Activated CD8-positive, alpha-beta memory T cell treated with anti-CD3 and anti-CD28 coated beads, Interleukin-2, amount 10 ng/mL, durations not matched to agents 7 days and 5 days (primary cell): ENCODE measurements at regions not wholly inside any gene's neighbourhood (a gene's known extent, or its start where the extent isn't known, plus 50 kb on each side); places are given as distances from the start of the nearest gene placed in this dataset.

Experiments used
- ATAC-seq: fragments of 150-1000 bp; cut with Tn5 transposase; one replicate; pipeline ENCODE4 v1.10.0; 2021; ENCODE audit warnings: moderate library complexity
- CTCF ChIA-PET: fragments of 350-600 bp; sonication (Branson Sonifier 250); formaldehyde crosslinking; loops from one replicate; lab custom pipeline; 2021; ENCODE audit warnings: antibody characterized with exemption; lab: Charles Lee
- DNase-seq: peaks from one replicate; pipeline ENCODE4 v3.0.0-alpha.2; 2020
- H3K27ac Mint-ChIP-seq: one replicate; pipeline ENCODE4 v1.8.0; 2021; ENCODE audit warnings: mild to moderate bottlenecking, mixed read lengths
- H3K27me3 Mint-ChIP-seq: one replicate; pipeline ENCODE4 v1.8.0; 2021; ENCODE audit warnings: mixed read lengths
- H3K36me3 Mint-ChIP-seq: one replicate; pipeline ENCODE4 v1.8.0; 2021; ENCODE audit warnings: mild to moderate bottlenecking, mixed read lengths
- H3K4me1 Mint-ChIP-seq: one replicate; pipeline ENCODE4 v1.8.0; 2021; ENCODE audit warnings: mixed read lengths
- H3K4me3 Mint-ChIP-seq: one replicate; pipeline ENCODE4 v1.8.0; 2021; ENCODE audit warnings: mild to moderate bottlenecking, moderate library complexity, mixed read lengths
- H3K9me3 Mint-ChIP-seq: one replicate; pipeline ENCODE4 v1.8.0; 2022; ENCODE audit warnings: low read depth, mixed read lengths

DNA sequence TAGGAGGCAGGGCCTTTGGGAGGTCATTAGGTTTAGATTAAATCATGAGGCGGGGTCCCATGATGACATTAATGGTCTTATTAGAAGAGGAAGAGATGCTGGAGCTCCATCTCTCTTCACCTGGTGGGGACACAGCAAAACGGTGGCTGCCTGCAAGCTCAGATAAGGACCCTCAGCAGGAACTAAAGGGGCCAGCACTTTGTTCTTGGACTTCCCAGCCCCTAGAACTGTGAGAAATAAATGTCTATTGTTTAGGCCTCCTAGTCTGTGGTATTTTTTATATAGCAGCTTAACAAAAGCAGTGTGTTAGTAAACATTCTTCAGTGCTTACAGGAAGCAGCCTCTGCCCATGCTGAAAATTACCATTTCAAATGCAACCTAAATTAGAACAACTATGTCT is 157.6 kb downstream of the FOXA2 start:
- H3K9me3 Mint-ChIP-seq: peaks cover 9% of the 10 kb centered on the region
- DNase-seq (no peak), ATAC-seq (no peak)
- H3K4me3 Mint-ChIP-seq: no peak overlapping the region
- H3K27ac Mint-ChIP-seq: no peak overlapping the region
- H3K36me3 Mint-ChIP-seq: no peaks in the 10 kb centered on the region
- no peaks in the 10 kb centered on the region for H3K27me3 Mint-ChIP-seq
- CTCF ChIA-PET: no interaction called here
- H3K4me1 Mint-ChIP-seq: no peaks in the 10 kb centered on the region

DNA sequence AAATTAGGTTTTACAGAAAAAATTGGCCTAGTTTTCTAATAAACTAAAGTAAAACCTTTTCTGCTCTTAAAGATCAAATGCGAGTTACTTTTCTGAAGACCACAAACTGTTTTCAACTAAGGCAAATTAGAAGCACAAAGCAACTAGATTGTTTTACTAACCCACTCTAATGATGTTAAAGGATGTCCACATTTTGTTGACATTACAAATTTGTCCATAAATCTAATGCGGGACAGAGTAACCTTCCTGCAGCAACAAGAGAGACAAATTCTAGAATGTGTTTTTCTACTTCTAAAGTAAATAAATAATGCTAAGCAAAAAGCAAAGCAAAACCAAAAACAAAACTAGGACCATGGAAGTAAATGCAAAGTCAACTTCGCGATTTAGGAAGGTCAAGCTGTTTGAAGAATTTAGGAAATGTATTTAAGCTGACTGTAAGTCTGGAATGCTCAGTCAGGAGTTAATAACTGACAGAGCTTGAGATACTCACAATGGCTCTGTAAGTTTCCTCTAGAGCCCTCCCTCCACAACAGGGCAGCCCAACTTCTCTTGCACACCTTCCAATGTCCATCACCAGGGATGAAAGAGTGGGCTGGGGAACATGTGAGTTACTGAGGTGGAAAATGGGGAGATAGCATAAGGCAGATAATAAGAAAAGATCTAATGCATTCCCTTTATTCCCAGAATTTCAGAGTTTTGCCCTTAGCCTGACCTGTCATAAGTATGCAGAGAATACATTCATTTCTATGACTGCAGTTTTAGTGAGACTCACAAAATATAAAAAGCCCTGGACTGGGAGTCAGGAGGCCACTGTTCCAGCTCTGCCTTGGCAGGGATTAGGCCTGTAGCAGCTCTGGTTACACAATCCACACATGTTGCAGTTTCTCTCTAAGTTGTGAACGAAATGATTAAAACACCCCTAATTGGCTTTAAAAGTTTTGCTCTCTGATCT is 158.8 kb downstream of the FOXA2 start:
- H3K36me3 Mint-ChIP-seq: no peaks in the 10 kb centered on the region
- no peak overlapping the region for H3K4me3 Mint-ChIP-seq
- no peak overlapping the region for H3K27ac Mint-ChIP-seq
- no peaks in the 10 kb centered on the region for H3K4me1 Mint-ChIP-seq
- ATAC-seq: no peak
- CTCF ChIA-PET: no interaction called here
- peaks cover 11% of the 10 kb centered on the region for H3K9me3 Mint-ChIP-seq
- no peak for DNase-seq
- H3K27me3 Mint-ChIP-seq: no peaks in the 10 kb centered on the region

DNA sequence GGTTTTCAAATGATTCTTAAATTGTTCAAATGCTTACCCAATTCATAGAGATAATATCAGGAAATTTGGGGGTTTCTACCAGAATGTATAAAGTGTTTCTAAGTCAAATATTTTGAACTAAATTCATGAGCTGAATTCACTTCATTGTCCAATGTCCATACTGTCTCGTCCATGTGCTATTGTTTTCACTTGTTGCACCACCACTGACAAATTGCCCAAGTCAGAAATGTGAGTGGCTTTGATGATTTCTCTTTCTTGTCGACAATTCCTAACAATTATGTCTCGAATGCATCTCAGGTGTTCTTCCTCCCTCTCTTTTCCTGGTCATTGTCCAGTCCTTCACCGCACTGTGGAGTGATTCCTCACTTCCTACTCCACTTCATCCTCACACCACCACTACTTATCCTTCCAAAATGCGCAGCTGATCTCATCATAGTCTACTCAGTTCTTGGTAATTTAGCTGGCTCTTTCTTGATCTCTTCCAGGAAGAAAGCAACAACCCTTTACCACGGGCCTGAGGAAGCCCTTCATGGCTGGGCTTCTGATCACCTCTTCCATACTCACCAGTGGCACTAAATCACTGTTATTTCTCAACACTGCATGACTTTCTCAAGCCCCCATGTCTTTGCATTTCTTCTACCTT is 161.1 kb downstream of the FOXA2 start:
- H3K4me3 Mint-ChIP-seq: no peak overlapping the region
- H3K36me3 Mint-ChIP-seq: no peaks in the 10 kb centered on the region
- ATAC-seq: no peak
- peaks cover 9% of the 10 kb centered on the region for H3K9me3 Mint-ChIP-seq
- CTCF ChIA-PET: no interaction called here
- no peak for DNase-seq
- H3K27ac Mint-ChIP-seq: no peak overlapping the region
- no peaks in the 10 kb centered on the region for H3K27me3 Mint-ChIP-seq
- no peaks in the 10 kb centered on the region for H3K4me1 Mint-ChIP-seq

DNA sequence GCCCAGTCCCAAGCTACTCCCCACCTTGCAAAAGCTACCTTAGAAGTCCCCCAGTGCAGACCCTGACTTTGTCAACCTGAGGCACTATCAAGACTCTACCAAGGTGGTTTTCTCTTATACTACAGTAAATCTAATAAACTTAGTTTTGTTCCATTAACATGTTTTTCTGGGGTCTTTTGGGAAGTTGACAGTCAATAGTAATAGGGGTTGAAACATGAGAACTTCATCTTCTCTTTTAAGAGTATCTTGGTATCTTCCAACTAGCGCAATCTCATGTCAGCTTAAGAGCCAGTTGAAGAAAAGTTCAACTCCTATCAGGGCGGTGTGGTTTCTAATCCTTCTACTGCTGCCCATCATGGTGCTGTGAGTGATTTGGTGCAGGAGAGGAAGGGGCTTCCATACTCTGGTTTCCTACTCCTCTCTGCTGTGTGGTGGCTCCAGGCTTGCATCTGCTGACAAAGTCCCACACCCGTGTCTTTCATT is 164.2 kb downstream of the FOXA2 start:
- H3K27me3 Mint-ChIP-seq: no peaks in the 10 kb centered on the region
- no peak overlapping the region for H3K27ac Mint-ChIP-seq
- H3K4me1 Mint-ChIP-seq: no peaks in the 10 kb centered on the region
- CTCF ChIA-PET: no interaction called here
- H3K36me3 Mint-ChIP-seq: no peaks in the 10 kb centered on the region
- ATAC-seq: no peak
- no peak overlapping the region for H3K4me3 Mint-ChIP-seq
- peaks cover 11% of the 10 kb centered on the region for H3K9me3 Mint-ChIP-seq
- no peak for DNase-seq

DNA sequence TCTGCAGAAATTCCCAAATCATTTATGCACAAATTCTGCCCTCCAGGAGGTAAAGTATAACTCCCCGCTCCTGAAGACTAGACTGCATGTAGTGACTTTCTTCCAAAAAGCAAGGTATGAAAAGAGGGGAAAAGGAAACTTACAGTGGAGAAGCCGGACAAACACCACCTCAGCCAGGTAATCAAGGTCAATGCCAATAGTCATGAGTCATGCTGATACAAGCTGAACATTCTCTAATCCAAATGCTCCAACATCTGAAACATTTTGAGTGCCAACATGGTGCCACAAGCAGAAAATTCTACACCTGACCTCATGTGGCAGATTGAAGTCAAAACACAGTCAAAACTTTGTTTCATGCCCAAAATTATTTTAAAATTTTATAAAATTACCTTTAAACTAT is 165.6 kb downstream of the FOXA2 start:
- CTCF ChIA-PET: no interaction called here
- H3K36me3 Mint-ChIP-seq: no peaks in the 10 kb centered on the region
- no peaks in the 10 kb centered on the region for H3K4me1 Mint-ChIP-seq
- H3K9me3 Mint-ChIP-seq: peaks cover 10% of the 10 kb centered on the region
- no peak for ATAC-seq
- no peak overlapping the region for H3K4me3 Mint-ChIP-seq
- no peaks in the 10 kb centered on the region for H3K27me3 Mint-ChIP-seq
- H3K27ac Mint-ChIP-seq: no peak overlapping the region
- no peak for DNase-seq

DNA sequence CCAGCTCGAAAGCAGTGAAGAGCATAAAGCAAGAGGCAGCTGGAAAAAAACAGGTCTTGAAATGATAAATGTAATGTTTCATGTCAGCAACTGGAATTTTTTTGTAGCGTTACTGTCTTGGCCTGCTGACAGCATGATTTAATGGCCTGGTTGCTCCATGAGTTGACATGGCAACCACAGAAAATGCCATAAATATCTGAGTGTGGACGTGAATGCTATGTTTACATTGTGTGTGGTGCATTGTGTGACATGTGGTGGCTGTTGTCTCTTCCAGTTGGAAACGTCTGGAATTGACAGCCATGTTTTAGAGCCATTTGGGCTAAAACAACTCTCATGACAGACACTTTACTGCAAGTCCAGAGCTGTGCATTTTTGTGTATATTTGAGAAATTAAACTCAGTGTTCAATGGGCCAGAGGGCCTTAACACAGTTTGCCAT is 170.0 kb downstream of the FOXA2 start:
- CTCF ChIA-PET: no interaction called here
- Mint-ChIP-seq H3K9me3 (peaks cover 8% of the 10 kb centered on the region), H3K4me1 (no peaks in the 10 kb centered on the region), H3K36me3 (no peaks in the 10 kb centered on the region), H3K27me3 (no peaks in the 10 kb centered on the region), H3K4me3 (no peak overlapping the region), H3K27ac (no peak overlapping the region)
- ATAC-seq: no peak
- DNase-seq: no peak

DNA sequence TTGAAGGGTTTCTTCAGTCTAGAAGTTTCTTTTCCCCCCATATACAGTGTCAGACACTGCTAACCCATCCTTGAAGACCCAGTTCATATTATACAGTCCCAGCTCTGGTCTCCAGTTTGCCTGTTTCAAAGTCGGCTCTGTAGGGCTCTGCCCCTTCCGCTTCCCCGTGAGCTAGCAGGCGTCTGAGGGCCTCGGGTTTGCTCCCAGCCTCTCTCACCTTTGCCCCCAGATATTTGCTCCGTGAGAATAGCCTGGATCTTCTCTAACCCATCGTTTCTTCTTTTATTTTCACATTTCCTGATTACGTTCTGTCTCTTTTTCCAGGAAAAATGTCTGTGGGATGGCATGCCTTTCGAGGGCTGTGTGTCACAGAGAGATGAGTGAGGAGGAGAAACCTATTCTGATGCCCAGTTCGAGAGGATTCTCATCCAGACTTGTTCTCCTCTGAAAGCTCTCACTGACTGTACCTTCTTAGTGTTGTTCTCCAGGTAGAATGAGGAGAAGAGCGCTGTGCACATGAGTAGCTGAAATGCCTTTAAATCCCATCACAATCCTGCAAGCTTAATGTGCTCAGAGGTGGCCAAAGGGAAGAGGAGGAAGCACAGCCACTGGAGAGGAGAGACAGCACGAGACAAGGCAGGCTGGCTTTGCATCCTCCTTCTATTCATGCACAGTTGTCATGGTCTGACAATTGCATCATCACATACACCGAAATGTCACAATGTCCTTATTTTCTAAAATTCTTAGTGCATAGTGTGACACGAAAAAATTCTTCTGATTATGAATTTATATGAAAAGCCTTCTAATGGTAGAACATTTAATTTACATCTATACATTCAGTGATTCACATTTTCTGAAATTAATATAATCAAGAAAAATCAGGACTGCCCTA is 171.1 kb downstream of the FOXA2 start:
- Mint-ChIP-seq H3K4me3 (no peak overlapping the region), H3K36me3 (no peaks in the 10 kb centered on the region), H3K9me3 (peaks cover 13% of the 10 kb centered on the region), H3K4me1 (no peaks in the 10 kb centered on the region), H3K27ac (no peak overlapping the region), H3K27me3 (no peaks in the 10 kb centered on the region)
- ATAC-seq (no peak), DNase-seq (no peak)
- CTCF ChIA-PET: interaction anchor here (0.7 kb wide), 1 partner anchor 92 kb away, joined by 3 read pairs; no protein-coding TSS in a partner anchor

DNA sequence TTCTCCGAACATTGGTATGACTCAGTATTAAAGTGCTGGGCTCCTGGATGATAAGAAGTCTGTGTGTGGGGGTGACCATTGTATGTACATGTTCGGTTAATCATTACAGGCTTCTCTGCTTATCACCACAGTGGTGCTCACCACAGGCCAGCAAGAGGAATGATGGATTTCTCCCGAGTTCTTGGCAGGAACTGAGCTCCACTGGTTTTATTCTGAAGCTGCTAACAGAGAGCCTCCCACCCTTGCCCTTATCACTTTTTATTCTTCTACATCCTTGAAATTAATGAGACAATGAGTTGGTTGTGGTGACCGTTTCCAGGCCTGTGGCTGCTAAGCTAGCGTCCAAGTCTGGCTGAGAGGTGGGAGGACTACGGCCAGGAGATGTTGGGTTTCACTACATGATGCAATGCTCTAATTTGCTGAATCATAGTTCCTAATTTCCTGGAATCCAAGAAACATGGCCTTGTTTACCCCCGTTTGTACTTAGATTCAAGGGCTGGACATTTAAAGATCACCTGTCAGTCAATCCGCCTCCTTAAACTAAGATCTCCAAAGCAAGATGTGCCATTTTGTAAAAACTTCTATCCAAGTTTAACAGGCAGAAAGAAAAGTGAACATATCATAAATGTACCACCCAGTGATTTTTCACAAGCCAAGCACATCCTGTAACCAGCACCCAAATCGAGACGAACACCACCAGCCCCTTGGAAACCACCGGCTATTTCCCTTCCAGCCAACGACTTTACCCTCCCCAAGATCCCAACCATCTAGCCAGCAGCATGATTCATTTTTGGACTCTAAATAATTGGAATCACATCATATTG is 172.5 kb downstream of the FOXA2 start:
- H3K36me3 Mint-ChIP-seq: no peaks in the 10 kb centered on the region
- no peak for DNase-seq
- H3K27me3 Mint-ChIP-seq: no peaks in the 10 kb centered on the region
- ATAC-seq: no peak
- CTCF ChIA-PET: no interaction called here
- no peak overlapping the region for H3K4me3 Mint-ChIP-seq
- H3K4me1 Mint-ChIP-seq: no peaks in the 10 kb centered on the region
- no peak overlapping the region for H3K27ac Mint-ChIP-seq
- H3K9me3 Mint-ChIP-seq: peaks cover 10% of the 10 kb centered on the region

DNA sequence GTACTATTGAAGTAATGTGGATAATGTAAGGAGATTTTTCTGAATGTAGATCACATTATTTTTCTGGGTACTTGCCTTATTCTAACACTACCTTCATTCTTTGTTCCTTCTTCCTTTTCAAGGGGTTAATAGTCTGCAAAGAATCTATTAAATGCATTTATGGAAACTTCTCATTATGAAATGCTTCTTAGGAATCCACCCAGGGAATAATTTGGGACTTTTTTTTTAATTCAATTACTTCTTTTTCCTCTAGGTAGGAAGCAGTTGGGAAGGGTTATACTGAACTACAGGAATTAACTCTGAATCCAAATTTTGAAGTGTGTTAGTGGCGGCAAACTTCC is 173.1 kb downstream of the FOXA2 start:
- Mint-ChIP-seq H3K27me3 (no peaks in the 10 kb centered on the region), H3K36me3 (no peaks in the 10 kb centered on the region)

DNA sequence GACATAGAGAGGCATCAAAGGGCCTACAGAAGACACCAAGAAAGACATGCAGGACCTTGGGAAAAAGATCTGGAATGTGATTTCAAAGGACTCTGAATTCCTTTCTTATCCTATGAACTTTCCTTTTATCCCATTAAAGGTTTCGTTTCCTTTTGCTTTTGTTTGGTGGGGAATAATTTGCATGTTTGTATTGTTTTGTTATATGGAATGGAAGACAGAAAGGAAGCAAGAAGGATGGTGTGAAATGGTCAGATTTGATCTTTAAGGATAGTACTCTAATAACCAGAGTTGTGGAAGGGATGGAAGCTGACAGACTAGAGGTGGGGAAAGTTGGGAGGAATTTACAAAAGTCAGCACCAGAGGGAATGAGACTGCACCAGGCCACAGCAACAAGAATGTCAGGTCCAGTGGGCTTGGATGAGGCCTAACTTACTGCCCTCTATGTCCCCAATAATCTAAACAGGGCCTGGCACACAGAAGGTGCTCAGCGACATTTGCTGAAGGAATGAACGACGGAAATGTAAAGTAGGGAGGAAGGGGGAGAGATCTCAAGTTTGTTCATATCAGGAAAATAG is 173.7 kb downstream of the FOXA2 start:
- ATAC-seq (no peak), DNase-seq (no peak)
- CTCF ChIA-PET: no interaction called here
- no peak overlapping the region for H3K27ac Mint-ChIP-seq
- H3K4me1 Mint-ChIP-seq: no peaks in the 10 kb centered on the region
- H3K4me3 Mint-ChIP-seq: no peak overlapping the region
- H3K36me3 Mint-ChIP-seq: no peaks in the 10 kb centered on the region
- no peaks in the 10 kb centered on the region for H3K27me3 Mint-ChIP-seq
- H3K9me3 Mint-ChIP-seq: peaks cover 10% of the 10 kb centered on the region

More for the DNA sequence above, 173.1 kb downstream of the FOXA2 start:
- DNase-seq: no peak
- Mint-ChIP-seq H3K4me3 (no peak overlapping the region), H3K9me3 (peaks cover 10% of the 10 kb centered on the region), H3K27ac (no peak overlapping the region), H3K4me1 (no peaks in the 10 kb centered on the region)
- CTCF ChIA-PET: no interaction called here
- no peak for ATAC-seq

DNA sequence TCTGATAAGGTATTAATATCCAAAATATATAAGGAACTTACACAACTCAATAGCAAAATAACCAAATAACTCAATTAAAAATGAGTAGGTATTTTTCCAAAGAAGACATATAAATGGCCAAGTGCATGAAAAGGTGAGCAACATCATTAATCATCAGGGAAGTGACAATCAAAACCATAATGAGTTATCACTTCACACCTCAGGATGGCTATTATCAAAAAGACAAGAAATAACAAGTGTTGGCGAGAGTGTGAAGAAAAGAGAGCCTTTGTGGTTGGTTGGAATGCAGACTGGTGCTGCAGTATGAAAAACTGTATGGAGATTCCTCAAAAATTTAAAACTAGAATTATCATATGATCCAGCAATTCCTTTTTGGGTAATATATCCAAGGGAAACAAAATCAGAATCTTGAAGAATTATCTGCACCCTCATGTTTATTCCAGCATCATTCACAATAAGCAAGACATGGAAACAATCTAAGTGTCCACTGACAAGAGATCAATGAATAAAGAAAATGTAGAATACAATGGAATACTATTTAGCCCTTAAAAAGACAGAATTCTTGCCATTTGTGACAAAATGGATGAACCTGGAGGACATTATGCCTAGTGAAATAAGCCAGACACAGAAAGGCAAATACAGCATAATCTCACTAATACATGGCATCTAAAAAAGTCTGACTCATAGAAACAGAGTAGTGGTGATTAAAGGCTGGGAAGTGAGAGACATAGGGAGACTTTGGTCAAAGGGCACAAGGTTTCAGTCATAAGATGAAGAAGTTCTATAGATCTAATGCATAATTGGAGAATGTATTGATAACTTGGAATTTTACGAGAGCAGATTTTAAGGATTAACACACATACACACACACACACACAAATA is 175.6 kb downstream of the FOXA2 start:
- DNase-seq (no peak), ATAC-seq (no peak)
- H3K4me3 Mint-ChIP-seq: no peak overlapping the region
- no peaks in the 10 kb centered on the region for H3K4me1 Mint-ChIP-seq
- peaks cover 10% of the 10 kb centered on the region for H3K9me3 Mint-ChIP-seq
- H3K36me3 Mint-ChIP-seq: no peaks in the 10 kb centered on the region
- no peaks in the 10 kb centered on the region for H3K27me3 Mint-ChIP-seq
- no peak overlapping the region for H3K27ac Mint-ChIP-seq
- CTCF ChIA-PET: interaction anchor here (0.6 kb wide), 1 partner anchor 26 kb away, joined by 3 read pairs; no protein-coding TSS in a partner anchor
